ENCODE measurements at regions not wholly inside any gene's neighbourhood (a gene's known extent, or its start where the extent isn't known, plus 50 kb on each side); places are given as distances from the start of the nearest gene placed in this dataset.

GRCh38 chr10:31187182-31187581, 131.8 kb upstream of the ZEB1 start:
- no peak overlapping the region for H3K4me3 ChIP-seq (ENCODE audit: low read depth, low read length)
- no peak for TF ChIP-seq POLR2A (IDR thresholded peaks at IDR 0.05; ENCODE audit: extremely low read depth, insufficient read length)
- no peak for TF ChIP-seq CTCF (IDR thresholded peaks at IDR 0.05; ENCODE audit: low read depth, low read length)
- no peak for TF ChIP-seq MAX (IDR thresholded peaks at IDR 0.05; ENCODE audit: low read depth, low read length)
- no peak for DNase-seq (ENCODE audit: low read depth)

GRCh38 chr10:31187607-31188210, 131.3 kb upstream of the ZEB1 start:
- DNase-seq (ENCODE audit: low read depth) = no peak
- H3K4me3 ChIP-seq (ENCODE audit: low read depth, low read length) = no peak overlapping the region
- no peak for TF ChIP-seq POLR2A (IDR thresholded peaks at IDR 0.05; ENCODE audit: extremely low read depth, insufficient read length)
- no peak for TF ChIP-seq MYC (IDR thresholded peaks at IDR 0.05; ENCODE audit: low read depth, low read length)
- TF ChIP-seq MAX (IDR thresholded peaks at IDR 0.05; ENCODE audit: low read depth, low read length) = no peak
- no peak for TF ChIP-seq CTCF (IDR thresholded peaks at IDR 0.05; ENCODE audit: low read depth, low read length)

- no peak for DNase-seq (ENCODE audit: low read depth)
- H3K4me3 ChIP-seq (ENCODE audit: low read depth, low read length) = no peak overlapping the region
- TF ChIP-seq CTCF (IDR thresholded peaks at IDR 0.05; ENCODE audit: low read depth, low read length) (no peak), MAX (IDR thresholded peaks at IDR 0.05; ENCODE audit: low read depth, low read length) (no peak), POLR2A (IDR thresholded peaks at IDR 0.05; ENCODE audit: extremely low read depth, insufficient read length) (no peak), MYC (IDR thresholded peaks at IDR 0.05; ENCODE audit: low read depth, low read length) (no peak)
Measured at GRCh38 chr10:31188792-31189406, 130.1 kb upstream of the ZEB1 start.

GRCh38 chr10:31190488-31190887, 128.5 kb upstream of the ZEB1 start:
- no peak for TF ChIP-seq MAX (IDR thresholded peaks at IDR 0.05; ENCODE audit: low read depth, low read length)
- no peak for TF ChIP-seq POLR2A (IDR thresholded peaks at IDR 0.05; ENCODE audit: extremely low read depth, insufficient read length)
- no peak for TF ChIP-seq CTCF (IDR thresholded peaks at IDR 0.05; ENCODE audit: low read depth, low read length)
- TF ChIP-seq MYC (IDR thresholded peaks at IDR 0.05; ENCODE audit: low read depth, low read length) = no peak
- DNase-seq (ENCODE audit: low read depth) = no peak
- no peak overlapping the region for H3K4me3 ChIP-seq (ENCODE audit: low read depth, low read length)

- TF ChIP-seq CTCF (IDR thresholded peaks at IDR 0.05; ENCODE audit: low read depth, low read length) = no peak
- no peak for TF ChIP-seq POLR2A (IDR thresholded peaks at IDR 0.05; ENCODE audit: extremely low read depth, insufficient read length)
- TF ChIP-seq MYC (IDR thresholded peaks at IDR 0.05; ENCODE audit: low read depth, low read length) = no peak
- TF ChIP-seq MAX (IDR thresholded peaks at IDR 0.05; ENCODE audit: low read depth, low read length) = no peak
- no peak for DNase-seq (ENCODE audit: low read depth)
Measured at GRCh38 chr10:31192475-31192874, 126.5 kb upstream of the ZEB1 start.

More at GRCh38 chr10:31192475-31192874, 126.5 kb upstream of the ZEB1 start:
- no peak overlapping the region for H3K4me3 ChIP-seq (ENCODE audit: low read depth, low read length)

Measured in NB4 (cell line).